Brain microvascular endothelial cell (primary cell): ENCODE measurements at regions not wholly inside any gene's neighbourhood (a gene's known extent, or its start where the extent isn't known, plus 50 kb on each side); places are given as distances from the start of the nearest gene placed in this dataset.

Source experiments
- DNase-seq: peaks from one replicate; pipeline ENCODE4 v3.0.0-alpha.2; 2020
- H3K27ac ChIP-seq: fragments of 250-450 bp; sonication (Bioruptor Pico); 2 replicates; pipeline ENCODE4 v1.5.1; 2020; ENCODE audit warnings: mild to moderate bottlenecking, moderate library complexity
- H3K27me3 ChIP-seq: fragments of 250-450 bp; sonication (Bioruptor Pico); replicated peaks from 2 replicates; pipeline ENCODE4 v1.5.1; 2020; ENCODE audit warnings: mild to moderate bottlenecking
- H3K36me3 ChIP-seq: fragments of 250-450 bp; sonication (Bioruptor Pico); replicated peaks from 2 replicates; pipeline ENCODE4 v1.5.1; 2020; ENCODE audit warnings: mild to moderate bottlenecking
- H3K4me3 ChIP-seq: 2 replicates; pipeline ENCODE4 v1.5.1; 2011; ENCODE audit warnings: low read depth, mild to moderate bottlenecking, control low read depth, low read length, moderate library complexity
- CTCF ChIP-seq: IDR thresholded peaks from 2 replicates; pipeline ENCODE4 v1.5.1; 2011; ENCODE audit warnings: low read depth, mild to moderate bottlenecking, moderate library complexity, low read length, control low read depth, inconsistent platforms; ENCODE audit errors: missing control alignments
- in situ Hi-C: cut with HindIII; loops from 2 replicates; pipeline ENCODE4 v1.10.0; 2017; ENCODE audit warnings: low sequenced_read_pairs, low pct_ligation_motif_present

- TF ChIP-seq CTCF = no peak
- in situ Hi-C loops = no loop called here
- no peaks in the 10 kb centered on the region for H3K27me3 ChIP-seq
- H3K4me3 ChIP-seq = no peak overlapping the region
- H3K27ac ChIP-seq = no peak overlapping the region
- DNase-seq = peak; percentile 21
- H3K36me3 ChIP-seq = no peaks in the 10 kb centered on the region
Observed at GRCh38 chr2:10977003-10977402, 65.3 kb downstream of the KCNF1 start.

- no peaks in the 10 kb centered on the region for H3K27me3 ChIP-seq
- peak; percentile 26 for DNase-seq
- TF ChIP-seq CTCF = no peak
- no peak overlapping the region for H3K27ac ChIP-seq
- H3K4me3 ChIP-seq = no peak overlapping the region
- in situ Hi-C loops = no loop called here
- H3K36me3 ChIP-seq = no peaks in the 10 kb centered on the region
Observed at GRCh38 chr2:10977621-10978020, 65.9 kb downstream of the KCNF1 start.

- DNase-seq = no peak
- TF ChIP-seq CTCF = no peak
- H3K27ac ChIP-seq = no peak overlapping the region
- no peaks in the 10 kb centered on the region for H3K36me3 ChIP-seq
- in situ Hi-C loops = no loop called here
- H3K4me3 ChIP-seq = no peak overlapping the region
- no peaks in the 10 kb centered on the region for H3K27me3 ChIP-seq
Observed at GRCh38 chr2:10978090-10978670, 66.4 kb downstream of the KCNF1 start.

- in situ Hi-C loops = no loop called here
- Histone ChIP-seq H3K4me3 (no peak overlapping the region), H3K27ac (no peak overlapping the region), H3K27me3 (no peaks in the 10 kb centered on the region), H3K36me3 (no peaks in the 10 kb centered on the region)
- DNase-seq = no peak
- TF ChIP-seq CTCF = no peak
Observed at GRCh38 chr2:10980071-10980470, 68.3 kb downstream of the KCNF1 start.

- H3K27ac ChIP-seq = no peak overlapping the region
- H3K27me3 ChIP-seq = no peaks in the 10 kb centered on the region
- in situ Hi-C loops = no loop called here
- no peaks in the 10 kb centered on the region for H3K36me3 ChIP-seq
- DNase-seq = no peak
- H3K4me3 ChIP-seq = no peak overlapping the region
- no peak for TF ChIP-seq CTCF
Observed at GRCh38 chr2:10980886-10981425, 69.2 kb downstream of the KCNF1 start.

DNA sequence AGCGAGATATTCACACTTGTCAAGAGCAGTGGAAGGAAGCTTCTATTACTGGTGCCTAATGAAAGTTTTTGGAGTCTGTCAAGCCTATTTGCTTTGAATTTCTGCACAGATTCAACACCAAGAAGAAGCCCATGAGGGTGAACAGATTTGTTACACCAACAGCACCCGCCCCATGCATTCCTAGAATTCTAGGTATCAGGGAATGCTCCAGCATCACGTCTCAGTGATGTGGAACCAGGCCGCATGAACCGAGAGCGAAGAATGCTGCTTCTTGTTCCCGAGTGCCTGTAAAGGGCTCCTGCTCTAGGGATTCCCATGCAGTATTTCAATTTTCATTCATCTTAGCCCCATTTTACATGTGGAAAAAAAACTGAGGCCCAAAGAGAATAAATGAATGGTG lies 69.7 kb downstream of the KCNF1 start:
- in situ Hi-C loops = no loop called here
- TF ChIP-seq CTCF = no peak
- Histone ChIP-seq H3K27me3 (no peaks in the 10 kb centered on the region), H3K4me3 (no peak overlapping the region), H3K36me3 (no peaks in the 10 kb centered on the region), H3K27ac (no peak overlapping the region)
- no peak for DNase-seq
